GM19455 (cell line): ENCODE measurements at regions not wholly inside any gene's neighbourhood (a gene's known extent, or its start where the extent isn't known, plus 50 kb on each side); places are given as distances from the start of the nearest gene placed in this dataset.

Source experiments
- ATAC-seq: cut with Tn5 transposase; IDR thresholded peaks from one replicate; pipeline ENCODE4 v1.9.1; 2021; ENCODE audit not compliant: unreplicated experiment

DNA sequence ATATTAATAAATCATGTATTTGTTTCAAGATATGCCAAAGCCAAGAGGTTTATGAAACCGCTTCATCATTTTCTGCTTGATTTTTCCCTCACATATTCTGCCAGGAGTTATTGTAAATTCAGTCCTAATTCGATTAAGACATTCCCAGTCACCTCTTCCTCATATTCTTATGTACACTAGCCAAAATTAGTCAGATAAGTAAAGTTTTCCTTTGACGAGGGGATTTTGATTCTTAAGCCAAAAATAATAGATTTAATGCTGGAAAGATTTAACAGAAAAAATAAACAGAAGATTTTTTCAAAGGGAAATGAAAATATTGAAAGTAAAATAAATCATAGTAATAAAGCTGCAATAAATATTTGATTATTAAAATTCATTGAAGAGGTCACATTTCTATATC lies 51.0 kb upstream of the VEGFC start:
- ATAC-seq = no peak

DNA sequence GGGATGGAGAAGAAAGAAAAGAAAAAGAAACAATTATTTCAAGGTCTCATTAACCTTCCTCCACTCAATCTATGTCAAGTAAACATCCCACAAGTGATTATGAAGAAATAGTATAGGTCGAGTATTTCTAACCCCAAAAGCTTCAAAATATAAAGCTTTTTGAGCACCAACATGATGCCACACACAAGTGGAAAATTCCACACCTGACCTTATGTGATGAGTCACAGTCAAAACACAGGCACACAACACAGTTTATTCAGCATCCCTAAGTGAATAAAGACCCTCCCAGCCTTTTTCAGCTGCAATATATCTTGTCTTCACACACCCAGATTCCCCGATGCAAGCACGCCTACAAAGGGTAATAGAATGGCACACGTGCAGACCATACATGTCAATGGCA lies 51.7 kb upstream of the VEGFC start:
- no peak for ATAC-seq

DNA sequence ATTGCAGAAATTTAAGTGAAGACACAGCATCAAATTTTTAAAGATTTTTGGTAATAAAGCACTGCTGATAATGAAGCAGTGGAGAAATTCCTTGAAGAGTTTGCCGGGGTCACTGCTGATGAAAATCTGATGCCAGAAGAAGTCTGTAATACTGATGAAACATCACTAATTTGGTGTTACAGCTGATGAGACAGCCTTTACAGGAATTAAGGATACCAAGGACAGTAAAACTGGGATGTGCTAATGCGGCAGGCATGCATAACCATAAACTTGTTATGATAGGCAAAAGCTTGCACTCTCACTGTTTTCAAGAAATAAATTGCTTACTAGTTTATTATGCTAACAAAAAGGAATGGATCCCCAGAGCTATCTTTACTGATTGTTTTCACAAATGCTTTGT lies 52.9 kb upstream of the VEGFC start:
- ATAC-seq = no peak

DNA sequence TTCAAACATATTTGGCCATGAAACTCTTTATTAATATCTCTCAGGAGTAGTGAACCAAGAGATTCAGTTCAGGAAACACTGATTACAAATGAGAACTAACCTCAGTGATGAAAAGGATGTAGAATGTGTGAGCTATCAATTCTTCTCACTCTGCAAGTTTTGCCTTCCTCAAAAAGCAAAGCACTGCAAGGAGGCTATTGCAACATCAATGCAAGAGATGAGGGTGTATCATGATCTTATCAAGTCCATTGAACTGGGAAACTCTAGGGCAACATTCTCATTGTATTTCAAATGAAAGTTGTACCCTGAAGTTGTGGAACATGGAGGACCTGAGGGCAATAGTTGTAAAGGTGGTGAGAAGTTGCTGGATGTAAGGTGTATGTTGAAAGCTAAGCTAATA lies 56.4 kb upstream of the VEGFC start:
- no peak for ATAC-seq

DNA sequence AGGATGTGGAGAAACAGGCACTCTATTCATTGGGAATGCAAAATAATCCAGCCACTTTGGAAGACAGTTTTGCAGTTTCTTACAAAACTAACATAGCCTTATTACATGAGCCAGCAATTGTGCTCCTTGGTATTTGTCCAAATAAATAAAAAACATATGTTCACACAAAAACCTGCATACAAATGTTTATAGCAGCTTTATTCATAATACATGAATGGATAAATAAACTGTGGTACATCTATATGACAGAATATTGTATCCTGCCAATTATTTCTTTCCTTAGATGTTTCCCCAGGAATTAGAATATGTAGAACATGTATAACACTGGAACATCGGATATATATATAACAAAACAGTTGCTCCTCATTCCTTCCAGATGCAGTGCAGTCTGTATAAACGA lies 57.7 kb upstream of the VEGFC start:
- no peak for ATAC-seq

DNA sequence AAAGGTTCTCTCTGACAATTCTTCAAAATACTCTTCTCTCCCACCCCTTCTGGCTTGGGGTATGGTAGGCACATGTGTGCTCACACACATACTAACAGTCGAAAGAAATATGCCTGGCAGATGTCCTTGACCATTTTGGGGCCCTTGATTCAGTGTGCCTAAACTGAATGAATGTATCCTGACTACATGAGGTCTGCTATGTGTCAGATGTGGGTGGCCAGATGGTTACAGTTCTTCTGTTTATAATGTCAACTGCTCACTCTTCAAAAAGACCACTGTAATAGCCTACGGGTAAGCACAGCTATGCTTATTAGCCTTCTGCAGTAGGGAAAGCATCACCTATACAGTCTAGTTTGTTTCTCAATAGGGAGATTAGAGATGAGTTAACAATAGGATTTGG lies 63.7 kb upstream of the VEGFC start:
- no peak for ATAC-seq

DNA sequence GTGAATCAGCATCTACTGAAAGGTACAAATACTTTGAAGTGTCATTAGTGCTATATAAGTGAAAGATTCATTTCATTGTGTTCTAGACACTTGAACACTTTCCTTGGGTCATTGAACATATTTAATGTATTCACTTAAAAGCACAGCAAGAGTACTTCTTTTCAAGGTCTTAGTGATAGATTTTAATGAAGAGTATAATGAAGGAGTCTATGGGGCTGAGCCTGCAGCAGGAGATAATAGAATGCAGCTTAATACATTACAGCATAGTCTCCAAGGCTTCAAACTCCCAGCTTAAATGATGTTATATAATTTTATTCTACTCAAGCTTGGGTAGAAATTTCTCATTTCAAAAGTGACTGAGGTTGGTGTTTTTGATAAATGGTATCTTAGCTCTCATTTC lies 66.1 kb upstream of the VEGFC start:
- ATAC-seq = no peak

DNA sequence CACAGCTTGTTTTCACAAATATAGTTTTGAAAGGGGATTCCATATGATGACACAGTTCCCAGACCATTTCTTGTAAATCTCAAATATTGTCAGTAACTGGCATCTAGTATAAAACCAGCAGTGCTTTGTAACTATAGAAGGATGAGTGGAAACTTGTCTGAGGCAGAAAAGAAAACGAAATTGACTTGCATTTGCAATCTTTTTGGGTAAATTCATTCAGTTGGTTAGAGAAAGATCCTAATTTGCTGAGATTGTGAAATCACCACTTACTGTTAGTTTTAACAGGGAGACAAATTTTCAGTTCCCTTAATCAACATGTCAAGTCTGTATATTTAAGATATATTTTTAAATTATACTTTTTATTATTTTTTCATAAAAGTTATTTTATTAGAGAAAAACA lies 71.5 kb upstream of the VEGFC start:
- ATAC-seq = no peak

DNA sequence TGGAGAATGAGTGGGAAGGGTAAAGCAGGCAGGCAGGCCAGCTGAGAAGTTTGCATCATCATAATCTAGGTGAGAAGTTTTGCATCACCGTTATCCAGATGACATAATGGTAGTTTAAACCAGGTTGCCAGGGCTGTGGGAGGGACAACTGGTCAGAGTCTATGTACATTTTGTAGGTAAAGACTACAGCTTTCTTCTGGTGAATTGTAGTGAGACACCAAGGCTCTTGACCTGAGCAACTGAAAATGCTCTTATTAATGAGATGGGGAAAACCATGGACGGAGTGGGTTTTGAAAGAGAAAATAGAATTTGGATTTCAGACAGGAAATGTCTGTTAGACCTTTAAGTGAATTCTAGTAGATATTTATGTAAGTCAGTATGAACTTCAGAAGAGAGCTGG lies 76.0 kb upstream of the VEGFC start:
- ATAC-seq = no peak

DNA sequence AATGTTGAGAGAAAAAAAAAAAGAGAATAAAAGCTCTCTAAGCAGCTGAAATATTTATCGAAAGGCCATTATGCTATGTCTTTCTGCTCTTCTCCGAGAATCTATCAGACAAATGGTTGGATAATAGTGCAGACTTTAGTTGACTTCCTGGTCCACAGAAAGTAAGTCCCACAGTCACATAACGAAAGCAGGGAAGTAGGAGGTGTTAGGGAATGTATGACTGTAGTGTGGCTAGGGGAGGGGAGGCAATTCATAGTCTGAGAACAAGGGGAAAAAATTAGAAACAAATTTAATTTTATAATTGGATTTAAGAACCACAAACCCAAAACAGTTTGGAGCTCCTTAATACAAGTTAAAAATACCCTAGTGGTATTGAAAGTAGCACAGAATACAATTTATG lies 79.7 kb upstream of the VEGFC start:
- no peak for ATAC-seq

DNA sequence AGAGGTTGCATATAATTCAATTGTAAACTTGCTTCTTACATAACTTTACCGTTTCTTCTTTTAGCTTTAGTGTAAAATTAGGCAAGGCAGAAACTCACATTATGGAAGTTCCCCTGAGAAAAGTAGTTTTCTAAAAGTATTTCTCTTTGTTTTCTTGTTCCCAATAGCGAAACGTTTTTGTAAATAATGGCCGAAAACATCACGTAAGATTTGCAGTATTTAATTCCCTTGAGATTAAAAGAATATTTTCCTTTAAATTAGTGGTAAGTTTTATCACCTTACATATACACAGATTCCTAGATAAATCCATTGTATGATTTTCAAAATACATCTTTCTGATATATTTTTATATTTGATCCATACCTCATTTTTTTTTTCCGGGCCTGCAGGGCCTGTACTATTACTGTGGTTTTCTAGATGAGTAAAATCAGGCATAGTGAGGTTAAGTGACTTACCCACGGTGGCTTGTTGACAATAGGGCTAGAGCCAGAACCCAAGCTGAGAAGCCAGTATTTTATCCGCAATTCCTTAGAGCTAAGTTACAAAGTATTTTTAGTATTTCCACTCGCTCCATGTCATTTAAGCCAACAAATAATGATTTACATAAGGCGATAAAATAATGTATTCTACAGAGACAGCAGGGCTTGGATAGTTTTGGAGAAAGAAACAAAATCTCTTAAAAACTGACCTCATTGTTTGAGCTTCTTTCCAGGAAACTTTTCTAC lies 82.2 kb upstream of the VEGFC start:
- ATAC-seq = no peak

DNA sequence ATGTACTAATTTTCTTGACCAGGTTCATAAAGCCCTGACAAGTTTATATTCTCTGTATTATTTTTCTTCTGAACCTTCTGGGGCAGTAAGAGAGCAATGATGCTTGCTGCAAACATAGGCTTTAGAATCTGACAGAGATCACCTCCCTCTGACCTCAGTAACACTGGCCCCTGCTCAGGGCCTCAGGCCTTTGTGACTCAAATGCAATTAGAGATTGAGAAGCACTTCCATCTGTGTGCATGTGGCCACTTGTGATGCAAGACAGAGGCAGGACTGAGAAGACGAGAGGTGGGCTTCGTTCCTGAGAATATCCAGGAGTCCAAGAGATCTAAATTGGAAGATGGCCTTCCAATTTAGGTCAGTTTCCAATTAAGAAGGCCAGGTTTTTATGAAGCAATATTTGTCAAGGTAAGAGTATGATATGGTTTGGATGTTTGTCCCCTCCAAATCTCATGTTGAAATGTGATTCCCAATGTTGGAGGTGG lies 82.8 kb upstream of the VEGFC start:
- ATAC-seq = no peak

DNA sequence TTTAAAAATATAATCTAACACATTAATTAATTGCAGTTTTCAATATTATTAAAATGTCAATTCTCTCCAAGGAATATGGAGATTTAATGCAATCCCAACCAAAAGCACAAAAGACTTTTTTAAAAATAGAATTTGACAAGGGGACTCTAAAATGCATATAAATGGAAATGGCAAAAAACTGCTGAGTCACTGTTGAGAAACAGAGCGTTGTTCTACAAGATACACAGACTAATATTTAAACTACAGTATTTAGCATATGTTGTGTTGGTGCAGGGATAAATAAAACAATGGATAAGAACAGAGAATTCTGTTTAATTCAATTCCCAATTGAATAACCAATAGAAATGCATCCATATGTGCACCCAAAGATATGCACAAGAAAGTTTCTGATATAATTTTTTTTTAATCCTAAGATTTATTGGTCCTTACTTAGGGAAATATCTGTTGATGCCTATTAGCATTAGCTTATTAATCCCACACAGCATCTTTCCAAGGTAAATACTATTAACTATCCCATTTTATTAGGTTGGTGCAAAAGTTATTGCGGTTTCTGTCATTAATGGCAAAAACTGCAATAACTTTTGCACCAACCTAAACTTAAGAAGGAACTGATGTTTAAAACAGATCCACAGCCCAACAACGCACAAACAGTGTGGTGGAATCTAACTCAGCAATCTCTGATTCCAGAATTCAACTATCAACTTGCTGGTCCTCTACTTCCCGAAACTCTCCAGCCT lies 86.8 kb upstream of the VEGFC start:
- ATAC-seq = no peak

DNA sequence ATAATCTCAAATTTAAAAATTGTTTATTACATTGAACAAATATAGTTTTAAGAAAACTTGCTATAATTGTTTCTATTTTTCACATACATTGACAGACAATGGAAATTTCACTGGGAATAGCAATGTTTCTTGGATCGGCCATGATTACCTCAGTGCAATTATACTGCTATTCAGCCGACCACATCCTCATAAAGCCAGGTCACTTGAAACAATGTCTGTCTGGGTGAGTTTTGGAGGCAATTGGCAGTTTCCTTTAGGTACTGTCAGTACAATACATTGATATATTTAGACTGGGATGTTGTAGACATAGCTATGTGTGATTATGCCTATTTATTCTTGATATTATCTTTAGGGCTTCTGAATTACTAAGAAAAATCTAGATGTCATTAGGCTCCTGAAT lies 89.5 kb upstream of the VEGFC start:
- ATAC-seq = no peak

DNA sequence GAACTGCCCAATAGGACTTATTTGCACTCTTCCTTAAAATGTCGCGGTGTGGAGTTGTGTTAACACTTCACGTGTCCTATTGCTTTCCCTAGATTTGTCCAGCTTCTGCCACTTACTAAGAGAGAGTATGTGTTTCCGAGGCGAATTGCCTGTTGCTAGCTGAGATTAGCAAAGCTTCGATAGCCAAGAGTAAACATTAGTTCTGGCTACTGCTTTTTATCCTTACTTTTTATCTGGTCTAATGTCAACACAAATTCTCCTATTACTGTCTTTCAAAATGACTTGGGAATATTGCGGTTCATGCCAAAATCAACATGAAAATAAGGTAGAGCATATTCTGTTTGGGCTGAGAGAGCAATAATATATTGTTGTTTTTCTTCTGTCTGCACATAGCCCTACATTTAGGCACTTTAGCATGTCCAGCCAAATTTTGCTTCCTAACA lies 90.4 kb upstream of the VEGFC start:
- no peak for ATAC-seq

DNA sequence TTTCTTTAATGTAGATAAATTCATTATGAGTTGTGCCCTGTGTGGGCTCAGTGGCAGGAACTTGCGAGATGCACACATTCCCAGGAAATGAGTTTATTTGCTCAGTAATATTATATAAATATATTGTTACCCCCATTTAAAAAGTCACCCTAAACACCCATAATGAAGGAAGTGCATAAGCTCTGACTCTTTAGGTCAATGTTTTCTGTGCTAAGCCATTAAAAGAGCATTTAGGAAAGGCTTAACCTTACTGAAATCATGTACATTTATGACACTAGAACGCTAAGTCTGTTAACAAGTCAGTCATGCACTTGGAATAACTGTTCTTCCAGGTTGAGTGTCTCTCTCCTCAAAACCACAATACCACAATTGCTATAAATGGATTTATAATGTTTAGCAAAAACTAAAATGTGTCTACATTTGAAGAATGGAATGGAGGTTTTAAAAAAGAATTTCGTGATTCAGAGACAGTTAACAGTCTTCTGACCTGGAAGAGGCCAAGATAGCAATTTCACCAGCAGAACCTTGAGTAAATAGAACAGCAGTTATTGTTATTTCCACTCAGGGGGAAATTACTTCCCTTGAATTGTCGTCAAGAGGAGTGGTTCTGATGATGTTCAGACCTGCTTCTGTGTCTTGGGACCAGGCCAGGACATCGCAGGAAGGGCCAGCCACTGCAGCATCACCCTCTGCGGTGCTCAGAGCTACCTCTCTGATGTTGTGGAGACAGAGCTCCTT lies 91.1 kb upstream of the VEGFC start:
- no peak for ATAC-seq

DNA sequence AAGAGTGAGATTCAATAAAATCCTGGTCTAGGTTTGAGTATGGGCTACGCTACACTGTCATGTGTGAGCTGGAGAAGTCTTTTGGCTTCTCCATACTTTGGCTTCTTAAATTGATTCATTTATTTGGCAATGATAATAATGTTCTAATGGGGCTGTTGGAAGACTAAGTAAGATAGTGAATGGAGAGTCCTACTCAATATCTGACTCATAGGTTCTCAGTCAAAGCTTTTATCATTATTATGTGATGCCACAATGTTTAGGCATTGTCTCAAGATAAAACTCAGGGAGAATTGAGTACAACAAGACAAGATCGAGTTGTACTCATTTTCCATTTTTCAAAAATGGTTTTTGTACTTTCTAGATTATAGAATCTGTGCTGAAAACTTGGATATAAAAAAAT lies 92.5 kb upstream of the VEGFC start:
- ATAC-seq = no peak

DNA sequence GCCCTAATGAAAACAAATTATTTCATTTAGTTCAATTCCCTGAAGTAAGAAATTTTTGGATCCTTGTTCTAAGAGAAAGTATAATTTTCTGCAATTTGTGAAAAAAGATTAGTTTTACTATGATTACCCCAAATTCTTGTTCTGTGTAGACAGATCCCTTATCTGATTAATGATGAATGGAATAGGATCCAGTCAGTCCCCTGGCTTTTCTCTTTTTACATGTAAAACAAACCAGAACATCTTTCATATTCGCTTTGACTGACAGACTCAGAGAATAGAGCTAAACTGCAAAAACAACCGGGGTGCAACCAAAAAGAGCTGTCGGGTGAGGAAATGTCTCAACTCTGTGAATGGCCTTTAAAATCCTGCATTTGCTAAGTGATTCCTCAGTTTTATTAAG lies 93.4 kb upstream of the VEGFC start:
- ATAC-seq = no peak

DNA sequence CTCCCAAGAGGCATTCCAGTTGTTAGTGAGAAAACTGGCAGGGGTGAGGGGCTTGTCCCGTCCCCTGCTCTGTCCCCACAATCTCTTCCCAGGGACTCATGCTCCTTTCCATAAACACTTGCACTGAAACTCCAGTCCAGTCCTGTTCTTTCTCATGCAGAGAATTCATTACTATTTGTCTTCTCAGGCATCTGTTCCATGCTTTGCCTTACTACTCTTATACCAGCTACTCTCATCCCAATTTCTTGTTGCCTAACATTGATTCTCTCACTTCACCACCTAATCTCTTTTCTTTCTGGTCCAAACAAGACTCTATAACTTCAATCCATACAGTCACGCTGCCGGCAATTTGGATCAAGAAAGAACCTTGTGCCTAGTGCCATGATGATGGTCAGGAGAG lies 97.1 kb upstream of the VEGFC start:
- ATAC-seq = no peak

DNA sequence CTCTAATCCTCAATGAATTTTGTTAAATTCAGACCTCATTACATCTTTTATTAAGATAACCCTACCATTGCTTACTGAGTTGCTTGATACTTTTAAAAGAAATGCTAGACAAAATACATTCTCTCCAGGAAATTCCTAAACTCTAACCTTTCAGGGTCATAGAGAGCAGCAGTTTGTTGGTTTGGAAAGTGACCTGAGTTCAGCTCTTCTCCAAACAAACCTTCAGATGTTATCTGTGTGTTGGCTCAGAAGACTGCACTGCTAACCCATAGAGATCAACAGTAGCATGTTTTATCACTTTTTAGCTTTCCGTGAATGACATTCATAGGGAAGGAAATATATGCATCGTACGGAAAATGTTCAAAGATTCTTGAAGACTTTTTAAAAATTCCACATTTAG lies 101.8 kb upstream of the VEGFC start:
- ATAC-seq = no peak

DNA sequence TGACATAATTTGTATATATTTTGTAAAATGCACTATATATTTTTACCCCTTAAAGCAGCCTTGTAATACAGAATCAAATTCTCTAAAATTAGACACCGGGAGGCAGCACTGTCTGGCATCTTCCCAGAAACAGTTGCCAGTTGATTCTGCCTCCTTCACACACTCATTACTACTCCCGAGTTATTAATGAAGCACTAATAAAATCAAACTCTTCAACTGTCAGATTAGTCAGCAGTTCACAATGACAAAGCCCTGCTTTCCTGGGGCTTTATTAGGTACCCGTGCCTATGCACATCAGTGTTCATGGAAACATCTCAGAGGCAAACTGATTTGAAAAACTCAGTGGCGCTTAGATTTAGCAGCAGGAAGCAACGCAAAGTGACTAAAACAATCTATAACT lies 103.5 kb upstream of the VEGFC start:
- ATAC-seq = no peak

DNA sequence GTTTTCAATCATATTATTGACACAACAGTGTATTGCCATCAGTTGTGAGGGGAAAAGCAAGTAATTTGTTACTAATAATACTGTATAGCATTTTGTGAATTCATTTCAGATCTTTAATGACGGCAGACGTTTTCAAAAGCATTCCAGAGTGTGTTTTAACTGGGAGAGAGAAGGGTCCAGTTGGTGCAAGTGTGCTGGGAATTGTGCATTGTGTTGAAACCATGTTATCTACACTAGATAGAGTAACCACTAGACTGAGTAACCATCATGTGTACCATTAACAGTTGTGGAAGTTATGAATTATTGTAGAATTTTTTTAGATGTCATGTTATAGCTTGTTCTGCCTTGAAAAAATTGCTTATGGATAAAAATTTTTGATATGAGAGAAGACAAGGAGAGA lies 104.5 kb upstream of the VEGFC start:
- no peak for ATAC-seq
